GM18868 (cell line): ENCODE measurements at regions not wholly inside any gene's neighbourhood (a gene's known extent, or its start where the extent isn't known, plus 50 kb on each side); places are given as distances from the start of the nearest gene placed in this dataset.

Experiments used
- ATAC-seq: cut with Tn5 transposase; IDR thresholded peaks from one replicate; pipeline ENCODE4 v1.9.1; 2021; ENCODE audit warnings: mild to moderate bottlenecking, moderate library complexity; ENCODE audit not compliant: unreplicated experiment

DNA sequence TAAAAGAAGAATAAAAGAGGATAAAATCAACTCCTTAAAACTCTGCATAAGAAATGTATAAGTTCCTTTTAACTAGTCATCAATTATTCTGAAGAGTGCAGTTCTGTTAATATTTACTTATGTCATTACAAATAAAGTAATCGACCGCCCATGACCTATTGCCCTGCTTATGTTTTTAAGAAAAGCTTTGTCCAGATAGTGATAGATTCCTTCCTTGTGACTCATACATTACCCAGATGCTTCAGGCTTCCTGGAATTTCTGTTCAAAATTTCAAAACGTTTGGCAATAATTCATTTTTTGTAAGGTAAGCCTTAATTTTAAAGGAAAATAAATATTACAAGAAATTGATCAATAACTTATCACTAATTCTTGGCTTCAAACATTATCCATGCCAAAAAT lies 918.2 kb upstream of the ADGRL2 start:
- ATAC-seq = no peak

DNA sequence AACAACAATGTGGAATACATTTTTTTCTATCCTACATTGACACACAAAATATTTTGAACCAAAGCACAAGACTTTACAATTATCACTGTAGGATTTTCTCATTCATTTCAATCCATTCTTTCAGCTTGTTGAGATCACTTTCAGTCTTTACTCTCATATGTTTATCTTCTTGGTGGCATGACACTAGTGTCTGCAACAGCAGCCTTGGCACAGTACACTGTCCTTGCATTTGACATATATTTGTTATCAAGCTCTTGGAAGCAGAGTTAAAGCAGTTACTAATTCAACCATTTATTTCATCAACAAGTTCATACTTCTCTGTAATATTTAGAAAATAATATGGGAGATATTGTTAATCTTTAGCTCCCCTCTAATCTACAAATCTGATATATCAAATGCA lies 922.4 kb upstream of the ADGRL2 start:
- ATAC-seq = no peak

DNA sequence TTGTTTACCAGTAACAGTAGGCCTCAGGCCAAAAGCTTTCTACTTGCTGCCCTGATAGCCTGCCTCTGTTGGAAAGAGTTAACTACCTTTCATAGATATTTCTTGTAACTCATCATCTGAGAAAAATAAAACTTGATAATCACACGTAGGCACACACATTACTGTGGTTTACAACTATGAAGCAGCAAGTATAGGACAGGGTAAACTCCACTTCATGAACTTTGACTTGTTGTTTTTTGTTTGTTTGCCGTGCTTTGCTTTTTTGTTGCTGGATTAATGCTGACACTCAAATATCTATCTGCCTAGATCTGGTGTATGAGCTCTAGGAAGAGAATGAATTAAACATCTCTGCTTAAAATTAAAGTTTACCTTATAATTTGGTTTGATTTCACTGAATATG lies 924.7 kb upstream of the ADGRL2 start:
- no peak for ATAC-seq

DNA sequence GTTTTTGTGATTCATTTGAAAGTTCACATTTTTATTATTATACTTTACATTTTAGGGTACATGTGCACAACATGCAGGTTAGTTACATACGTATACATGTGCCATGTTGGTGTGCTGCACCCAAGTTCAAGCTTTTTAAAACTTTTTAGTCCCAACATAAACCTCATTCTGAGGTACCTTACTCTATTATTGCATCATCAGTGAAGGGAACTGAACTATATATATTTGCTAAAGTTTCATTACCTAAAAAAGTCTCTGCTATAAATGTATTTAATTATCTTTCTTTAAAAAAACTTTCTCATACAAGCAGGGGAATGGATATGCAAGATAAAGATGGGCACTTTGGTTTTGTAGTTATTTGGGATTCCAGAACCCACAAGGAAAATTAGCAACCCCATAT lies 931.4 kb upstream of the ADGRL2 start:
- ATAC-seq = no peak

DNA sequence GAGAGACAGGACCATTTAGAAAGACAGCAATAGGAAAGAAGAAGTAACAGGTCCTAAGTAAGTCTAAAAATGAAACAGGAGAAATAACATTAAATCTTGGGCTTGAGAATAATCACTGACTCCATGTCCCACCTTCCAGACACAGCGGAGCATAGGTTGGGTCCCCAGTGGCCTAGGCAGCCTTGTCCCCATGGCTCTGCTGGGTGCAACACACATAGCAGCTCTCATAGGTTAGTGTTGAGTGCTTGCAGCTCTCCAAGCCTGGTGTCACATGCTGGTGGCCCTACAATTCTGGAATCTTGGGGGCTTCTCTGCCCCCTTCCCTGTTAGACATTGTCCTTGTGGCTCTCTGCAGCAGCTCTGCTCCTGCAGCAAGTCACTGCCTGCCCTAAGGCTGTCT lies 952.8 kb upstream of the ADGRL2 start:
- ATAC-seq = no peak

DNA sequence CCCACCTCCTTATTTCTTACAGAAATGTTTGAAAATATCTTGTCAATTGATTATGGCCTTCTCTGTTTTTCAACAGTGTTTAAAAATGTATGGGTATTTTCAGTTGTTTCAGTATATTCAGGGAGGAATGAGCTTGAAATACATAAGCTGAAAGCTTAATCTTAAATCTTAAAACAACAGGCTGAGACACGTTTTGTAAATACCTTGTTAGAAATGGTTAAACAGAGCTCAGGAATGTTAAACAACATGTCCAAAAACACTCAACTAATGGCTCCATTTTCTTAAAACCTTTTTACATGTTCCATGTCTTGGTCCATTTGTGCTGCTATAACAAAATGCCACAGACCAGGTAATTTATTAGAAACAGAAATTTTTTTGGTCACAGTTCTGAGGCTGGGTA lies 953.8 kb upstream of the ADGRL2 start:
- no peak for ATAC-seq

DNA sequence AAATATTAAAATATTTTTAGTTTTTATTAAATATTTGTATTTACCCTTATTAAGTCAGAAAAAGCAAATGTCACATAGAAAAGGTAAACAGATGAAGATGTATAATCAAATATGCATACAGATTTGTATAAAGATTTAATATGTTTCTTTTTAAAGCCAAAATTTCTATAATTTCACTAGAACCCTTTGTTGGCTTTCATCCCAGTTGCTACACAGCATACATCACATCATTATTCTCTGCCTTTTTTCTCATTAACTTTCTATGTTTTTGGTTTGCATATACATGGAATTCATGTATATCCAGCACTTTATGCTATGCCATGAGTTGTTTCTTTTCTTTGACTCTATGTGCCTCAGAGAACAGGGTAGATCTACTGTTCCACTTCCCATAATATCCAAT lies 957.9 kb upstream of the ADGRL2 start:
- ATAC-seq = no peak

DNA sequence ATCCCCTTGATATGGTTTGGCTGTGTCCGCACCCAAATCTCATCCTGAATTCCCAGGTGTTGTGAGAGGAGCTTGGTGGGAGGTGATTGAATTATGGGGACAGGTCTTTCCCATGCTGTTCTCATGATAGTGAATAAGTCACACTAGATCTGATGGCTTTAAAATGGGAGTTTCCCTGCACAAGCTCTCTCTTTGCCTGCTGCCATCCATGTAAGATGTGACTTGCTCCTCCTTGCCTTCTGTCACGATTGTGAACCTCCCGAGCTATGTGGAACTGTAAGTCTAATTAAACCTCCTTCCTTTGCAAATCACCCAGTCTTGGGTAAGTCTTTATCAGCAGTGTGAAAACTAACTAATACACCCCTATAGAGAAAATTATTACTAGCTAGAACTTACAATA lies 959.5 kb upstream of the ADGRL2 start:
- ATAC-seq = no peak

DNA sequence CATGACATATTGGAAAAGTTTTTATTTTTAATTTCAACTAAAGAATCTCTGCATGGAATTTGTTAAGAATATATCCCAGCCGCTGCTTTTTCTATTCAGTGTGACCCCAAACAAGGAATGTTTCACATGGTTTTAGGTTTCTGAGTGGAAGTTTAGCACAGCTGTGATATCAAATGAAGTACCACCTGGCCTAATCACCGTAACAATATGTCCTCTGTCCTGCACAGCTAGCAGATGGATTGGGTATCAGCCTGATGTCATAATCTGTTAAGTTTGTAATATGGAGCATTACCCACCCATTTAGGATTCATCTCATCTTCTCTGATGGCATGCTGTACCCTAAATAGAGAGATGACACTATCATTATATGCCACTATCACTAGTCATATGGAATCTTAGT lies 963.7 kb upstream of the ADGRL2 start:
- ATAC-seq = no peak

DNA sequence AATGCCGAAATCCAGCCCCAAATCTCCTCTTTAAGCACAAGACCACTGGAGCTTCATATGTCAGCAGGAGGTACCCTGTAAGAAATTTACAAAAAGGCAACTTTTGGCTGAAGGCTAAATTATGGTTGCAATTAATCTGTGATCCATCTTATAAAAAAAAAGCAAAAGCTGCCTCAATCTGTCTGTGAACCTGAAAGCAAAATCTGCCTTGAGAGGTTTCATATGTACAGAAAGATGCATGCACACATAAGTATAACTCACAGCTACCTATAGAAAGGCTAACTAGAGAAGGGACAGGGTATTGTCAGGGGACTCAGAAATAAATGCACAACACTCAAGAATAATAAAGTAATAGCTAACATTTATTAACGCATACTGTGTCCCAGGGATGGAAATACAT lies 964.2 kb upstream of the ADGRL2 start:
- no peak for ATAC-seq

DNA sequence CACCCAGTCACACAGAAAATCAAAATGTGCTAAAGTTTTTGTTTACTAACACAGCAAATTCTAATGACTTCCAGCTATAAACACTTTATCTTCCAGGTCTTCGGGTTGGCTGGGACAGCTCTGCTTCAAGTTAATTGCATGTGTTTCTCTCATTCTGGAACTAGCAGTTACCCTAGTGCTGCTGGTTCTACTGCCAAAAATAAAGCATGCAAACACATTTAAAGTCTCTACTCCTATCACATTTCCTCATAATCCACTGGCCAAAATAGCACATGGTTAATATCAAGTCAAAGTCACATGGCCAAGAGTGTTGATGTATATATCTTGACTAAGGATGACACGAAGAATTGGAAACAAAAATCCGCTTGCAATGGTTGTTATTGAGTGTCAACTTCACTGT lies 973.1 kb upstream of the ADGRL2 start:
- ATAC-seq = no peak

DNA sequence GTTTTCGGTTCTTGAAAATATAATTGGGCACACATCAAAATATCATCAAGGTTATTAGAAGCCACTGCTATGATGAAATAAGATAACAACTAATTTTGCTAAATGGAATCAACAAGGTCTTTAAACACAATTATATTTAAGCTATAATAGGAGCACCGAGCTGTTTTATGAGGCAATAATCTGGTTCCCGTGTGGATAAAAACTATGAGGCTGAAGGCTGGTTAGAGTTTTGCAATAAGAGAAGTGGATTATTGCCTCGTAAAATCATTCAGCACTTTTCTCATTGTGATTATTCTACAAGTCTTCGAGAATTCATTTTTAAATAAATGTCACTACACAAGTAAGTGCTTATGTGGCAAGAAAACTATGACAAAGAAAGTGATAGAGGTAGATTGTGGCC lies 975.7 kb upstream of the ADGRL2 start:
- ATAC-seq = no peak

DNA sequence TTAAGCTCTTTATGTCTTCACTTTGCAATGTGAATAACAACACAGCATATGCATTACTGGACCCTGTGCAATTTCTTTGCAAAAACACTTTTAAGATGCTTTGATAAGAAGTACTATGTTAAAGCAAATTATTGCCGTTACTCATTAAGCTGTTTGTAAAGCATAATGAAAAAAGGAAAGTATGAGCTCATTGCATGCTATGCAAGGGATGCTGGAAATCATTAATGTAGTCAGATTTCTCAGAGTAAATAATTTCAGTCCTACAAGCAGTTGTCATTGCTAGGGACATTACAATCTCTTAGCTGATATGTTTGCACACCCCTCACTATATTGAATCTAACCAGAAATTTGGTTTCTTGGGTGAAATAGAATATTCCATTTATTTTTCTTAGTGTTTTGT lies 982.5 kb upstream of the ADGRL2 start:
- no peak for ATAC-seq

DNA sequence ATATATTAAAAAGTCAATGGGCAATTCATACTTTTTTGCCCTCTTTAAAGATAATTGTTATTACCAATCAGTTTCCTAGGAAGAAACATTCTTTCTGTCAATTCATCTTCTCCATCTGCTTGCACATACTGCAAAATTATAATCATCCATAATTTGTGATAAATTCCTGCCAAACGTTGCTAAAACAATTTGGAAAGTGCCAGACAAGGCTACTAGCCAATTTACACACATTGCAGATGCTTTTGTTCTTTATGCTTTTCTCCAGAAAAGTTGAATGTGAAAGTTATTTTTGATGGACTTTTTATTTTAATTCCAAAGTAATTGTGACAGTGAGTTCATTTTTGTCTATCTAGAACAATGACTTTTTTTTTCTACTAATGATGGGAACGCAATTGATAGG lies 992.8 kb upstream of the ADGRL2 start:
- ATAC-seq = no peak

DNA sequence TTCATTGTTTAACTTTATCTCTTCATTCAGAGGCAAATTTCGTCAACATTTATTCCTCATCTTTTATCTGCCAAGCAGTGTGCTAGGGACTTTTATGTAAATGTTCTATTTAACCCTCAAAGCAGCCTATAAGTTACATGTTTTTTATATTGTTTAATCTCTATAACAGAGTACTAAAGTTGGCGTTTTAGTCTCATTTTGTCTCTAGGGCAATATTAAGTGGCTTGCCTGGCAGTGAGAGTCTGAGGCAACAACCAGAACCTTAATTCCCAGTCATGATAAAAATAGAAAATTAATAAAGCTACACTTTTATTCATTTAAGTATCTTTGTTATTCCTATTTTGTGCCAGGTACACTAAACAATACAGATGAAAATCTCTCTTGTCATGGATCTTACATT lies 994.3 kb upstream of the ADGRL2 start:
- no peak for ATAC-seq

DNA sequence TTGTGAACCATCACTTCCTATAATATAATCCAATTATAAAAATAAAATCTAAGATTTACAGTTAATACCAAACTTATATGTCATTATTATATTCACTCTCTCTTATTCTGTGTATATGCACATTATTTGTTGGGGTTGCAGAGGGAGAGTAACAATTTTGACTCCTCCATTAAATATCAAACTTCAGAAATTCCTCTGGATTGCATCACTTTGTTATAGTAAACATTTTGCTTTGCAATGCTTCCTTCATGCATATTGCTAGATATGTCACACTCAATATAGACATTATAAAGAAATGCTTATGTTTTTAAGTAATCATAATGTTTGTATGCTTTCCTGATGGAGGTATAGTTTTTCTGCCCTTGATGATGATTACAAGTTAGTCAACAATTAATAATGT lies 999.0 kb upstream of the ADGRL2 start:
- ATAC-seq = no peak

DNA sequence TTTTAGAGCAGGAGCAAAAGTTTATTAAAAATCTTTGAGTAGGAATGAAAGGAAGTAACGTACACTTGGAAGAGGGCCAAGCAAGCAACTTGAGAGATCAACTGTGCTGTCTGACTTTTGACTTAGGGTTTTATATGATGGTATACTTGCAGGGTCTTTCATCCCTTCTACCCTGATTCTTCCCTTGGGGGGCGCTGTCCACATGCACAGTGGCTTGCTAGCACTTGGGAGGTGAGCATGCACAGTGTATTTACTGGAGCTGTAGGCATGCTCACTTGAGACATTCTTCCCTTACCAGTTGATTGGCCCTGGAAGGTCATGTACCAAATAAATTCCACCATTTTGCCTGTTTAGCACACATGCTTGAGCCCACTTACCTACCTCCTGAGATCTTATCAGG lies 1001.3 kb upstream of the ADGRL2 start:
- ATAC-seq = no peak

DNA sequence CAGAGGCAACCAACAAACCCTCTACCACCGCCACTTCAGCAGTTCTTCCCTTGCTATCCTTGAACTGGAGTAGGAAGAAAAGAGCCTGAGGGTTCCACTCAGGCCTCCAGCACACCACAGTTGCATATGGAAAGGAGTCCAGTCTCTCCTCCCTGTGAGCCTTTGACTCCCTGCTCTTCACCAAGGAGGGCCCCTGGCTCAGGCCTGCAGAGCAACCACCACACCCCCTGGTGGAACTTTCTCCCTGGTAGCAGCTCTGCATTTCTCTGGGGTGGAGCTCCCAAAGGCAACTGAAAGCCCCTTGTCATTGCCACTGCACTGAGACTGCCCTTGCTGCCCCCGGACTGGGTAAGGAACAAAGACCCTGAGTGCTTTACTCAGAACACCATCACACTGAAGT lies 1021.5 kb upstream of the ADGRL2 start:
- no peak for ATAC-seq

DNA sequence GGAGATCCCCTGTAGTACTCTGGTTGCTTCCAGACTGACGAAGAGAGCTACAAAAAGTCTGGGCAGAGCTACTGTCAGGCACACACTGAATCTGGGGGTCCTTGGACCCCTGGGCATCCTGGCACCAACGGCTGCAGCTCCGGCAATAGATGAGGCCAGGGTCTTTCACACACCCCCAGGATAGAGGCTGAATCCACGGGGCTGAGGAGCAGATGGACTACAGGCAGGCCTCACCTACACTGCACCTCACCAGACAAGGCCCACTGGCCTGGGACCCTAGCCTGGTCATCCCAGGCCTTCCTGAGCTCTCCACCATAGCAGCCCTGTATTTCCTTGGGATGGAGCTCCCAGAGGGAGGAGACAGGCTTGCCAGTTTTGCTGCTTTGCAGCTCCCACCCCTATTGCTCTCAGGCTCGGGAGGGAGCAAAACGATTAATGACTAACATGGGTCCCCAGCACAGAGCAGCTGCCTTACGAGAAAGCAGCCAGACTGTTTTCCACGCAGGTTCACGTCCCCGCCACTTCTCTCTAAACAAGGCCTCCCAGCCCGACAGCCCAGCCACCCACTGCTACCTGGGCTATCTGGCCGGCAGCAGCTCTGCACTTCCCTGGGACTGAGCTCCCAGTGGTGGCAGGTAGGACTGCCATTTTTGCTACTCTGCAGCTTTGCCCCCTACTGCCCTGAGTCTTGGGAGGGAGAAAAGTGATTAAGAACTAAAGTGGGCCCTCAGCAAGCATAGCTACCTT lies 1022.5 kb upstream of the ADGRL2 start:
- no peak for ATAC-seq

DNA sequence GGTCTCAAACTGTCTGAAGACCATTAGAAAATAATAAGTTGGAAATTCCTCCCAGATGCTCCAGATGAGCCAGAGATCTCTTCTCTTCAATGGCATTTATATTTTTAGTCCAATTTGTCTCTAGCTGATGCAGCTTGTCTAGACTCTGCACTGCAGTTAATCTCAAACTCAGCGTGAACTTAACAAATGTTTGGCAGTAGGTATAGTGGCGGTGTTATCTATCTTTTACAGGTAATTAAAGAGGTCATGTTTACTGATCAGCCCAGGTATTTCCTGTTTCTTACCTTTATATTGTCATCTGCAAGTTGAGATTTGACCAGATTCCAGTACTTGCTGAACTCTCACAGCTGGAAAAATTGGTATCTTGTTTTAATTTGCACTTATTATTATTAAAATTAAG lies 1024.5 kb upstream of the ADGRL2 start:
- no peak for ATAC-seq

DNA sequence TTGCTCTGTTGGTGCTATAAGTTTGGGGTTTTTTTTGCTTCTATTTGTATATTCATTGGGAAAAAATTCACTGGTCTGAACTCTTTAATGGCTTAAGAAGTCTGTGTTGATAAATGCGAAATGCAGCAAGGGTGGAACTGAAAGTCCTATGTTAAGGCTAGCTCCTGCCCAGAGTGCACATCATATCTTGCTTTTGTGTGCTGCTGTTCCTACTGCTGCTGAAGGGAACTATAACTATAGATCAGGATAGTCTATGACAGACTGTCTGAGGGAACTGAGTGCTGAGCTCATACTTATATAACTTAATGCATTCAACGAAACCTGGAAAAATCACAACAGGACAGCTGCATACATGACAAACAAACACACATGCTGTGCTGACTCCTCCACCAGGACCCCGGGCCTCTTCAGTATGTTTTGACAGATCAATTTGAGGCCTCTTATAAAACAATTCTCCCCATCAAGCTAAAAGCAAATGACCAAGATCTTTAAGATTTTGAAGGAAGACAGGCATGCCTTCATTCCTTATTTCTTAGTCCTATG lies 1031.5 kb upstream of the ADGRL2 start:
- no peak for ATAC-seq

DNA sequence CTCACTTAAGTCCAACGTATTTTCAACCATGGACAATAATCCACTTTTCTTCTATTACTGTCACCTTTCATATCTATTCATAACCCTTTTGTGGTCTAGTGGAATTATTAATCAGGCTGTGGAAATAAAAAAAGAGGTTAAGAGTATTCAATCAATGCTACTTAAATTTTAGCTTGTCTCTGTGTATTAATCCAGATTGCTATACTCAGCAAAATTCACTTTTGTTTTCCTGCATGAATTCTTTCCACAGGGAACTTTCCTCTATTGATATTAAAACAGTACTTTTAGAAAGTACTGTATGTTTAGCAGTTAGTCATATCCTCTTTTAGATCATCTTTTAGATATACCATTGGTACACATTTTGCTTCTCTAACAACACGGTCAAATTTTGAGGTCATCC lies 1033.0 kb upstream of the ADGRL2 start:
- no peak for ATAC-seq

DNA sequence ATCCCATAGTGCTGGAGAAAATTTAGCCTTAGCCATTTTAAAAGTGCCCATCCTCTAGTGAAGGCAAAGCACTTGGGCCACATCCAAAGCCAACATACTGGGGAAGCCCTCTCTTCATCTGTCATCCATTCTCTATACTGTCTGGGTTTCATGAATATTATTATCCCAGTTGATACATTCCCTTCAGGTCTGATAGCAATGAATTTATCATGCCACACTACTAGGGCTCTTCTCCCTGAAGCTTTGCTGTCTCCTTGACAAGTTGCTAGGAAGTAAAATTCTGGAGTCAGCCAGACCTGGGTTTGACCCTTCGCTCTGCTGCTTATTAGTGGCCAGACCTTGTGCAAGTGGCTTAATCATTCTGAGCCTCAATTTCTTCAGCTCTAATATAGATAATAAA lies 1041.4 kb upstream of the ADGRL2 start:
- no peak for ATAC-seq
